HEK293 (cell line): ENCODE measurements at regions not wholly inside any gene's neighbourhood (a gene's known extent, or its start where the extent isn't known, plus 50 kb on each side); places are given as distances from the start of the nearest gene placed in this dataset.

Experiments
- CTCF ChIA-PET: fragments of 350-600 bp; formaldehyde crosslinking; extraction: SDS; loops from one replicate; lab custom pipeline; 2021; ENCODE audit warnings: antibody characterized with exemption; lab: Yijun Ruan, JAX
- POLR2A ChIA-PET: fragments of 300-600 bp; formaldehyde crosslinking; extraction: SDS; loops from one replicate; lab custom pipeline; 2020; ENCODE audit warnings: antibody characterized with exemption, inconsistent platforms; lab: Yijun Ruan, JAX
- H3K27ac ChIP-seq: fragments of 200-500 bp; sonication (Bioruptor generic); 2 replicates; pipeline ENCODE4 v1.5.1; 2014; ENCODE audit warnings: low read depth, low read length, control low read depth, inconsistent platforms; ENCODE audit errors: extremely low read depth
- H3K36me3 ChIP-seq, 2 experiments: fragments of 200-500 bp in 1 of 2; sonication (Bioruptor generic) in 1 of 2; 1 replicate in 1 of 2; 2 replicates in 1 of 2; pipeline ENCODE4 v1.5.1; 2014 to 2017; ENCODE audit warnings: inconsistent platforms in 2 of 2, low read length in 2 of 2; ENCODE audit not compliant: control insufficient read depth in 2 of 2, insufficient read depth in 1 of 2
- H3K4me1 ChIP-seq: fragments of 200-500 bp; sonication (Bioruptor generic); 2 replicates; pipeline ENCODE4 v1.5.1; 2014; ENCODE audit warnings: mild to moderate bottlenecking, low read length, inconsistent platforms; ENCODE audit not compliant: control insufficient read depth, insufficient read depth
- H3K4me3 ChIP-seq: 2 replicates; pipeline ENCODE4 v1.5.1; 2011; ENCODE audit warnings: low read depth, mild to moderate bottlenecking, control low read depth, low read length, moderate library complexity
- H3K9me3 ChIP-seq: fragments of 200-500 bp; sonication (Bioruptor generic); 2 replicates; pipeline ENCODE4 v1.5.1; 2014; ENCODE audit warnings: low read depth, low read length, inconsistent platforms; ENCODE audit not compliant: control insufficient read depth, insufficient read depth
- BCL11A ChIP-seq: fragments of 450-650 bp; formaldehyde crosslinking; IDR thresholded peaks from 2 replicates; pipeline ENCODE4 v1.5.1; 2016; ENCODE audit warnings: low read depth, missing biosample characterization, missing genetic modification characterization
- SETDB1 ChIP-seq: IDR thresholded peaks from one replicate; pipeline ENCODE4 v1.6.1; 2017; ENCODE audit warnings: mild to moderate bottlenecking, low read length, moderate library complexity, mixed read lengths; ENCODE audit not compliant: insufficient read length
- TRIM28 ChIP-seq: IDR thresholded peaks from 2 replicates; pipeline ENCODE4 v1.6.1; 2011; ENCODE audit warnings: low read length, control low read depth, borderline replicate concordance
- YY2 ChIP-seq: fragments of 450-650 bp; formaldehyde crosslinking; IDR thresholded peaks from 2 replicates; pipeline ENCODE4 v1.5.1; 2016; ENCODE audit warnings: missing biosample characterization, missing genetic modification characterization
- ZFHX2 ChIP-seq: fragments of 450-650 bp; formaldehyde crosslinking; conservative IDR thresholded peaks from 2 replicates; pipeline ENCODE4 v1.5.1; 2016; ENCODE audit warnings: missing biosample characterization, missing genetic modification characterization
- ZNF146 ChIP-seq: fragments of 450-650 bp; formaldehyde crosslinking; IDR thresholded peaks from 2 replicates; pipeline ENCODE4 v1.5.1; 2016; ENCODE audit warnings: missing biosample characterization, missing genetic modification characterization
- ZNF16 ChIP-seq: fragments of 450-650 bp; formaldehyde crosslinking; IDR thresholded peaks from 2 replicates; pipeline ENCODE4 v1.5.1; 2016; ENCODE audit warnings: low read depth, missing biosample characterization, missing genetic modification characterization
- ZNF19 ChIP-seq: fragments of 450-650 bp; formaldehyde crosslinking; IDR thresholded peaks from 2 replicates; pipeline ENCODE4; 2016; ENCODE audit warnings: missing biosample characterization, missing genetic modification characterization, low read depth
- ZNF239 ChIP-seq: fragments of 450-650 bp; formaldehyde crosslinking; IDR thresholded peaks from 2 replicates; pipeline ENCODE4 v1.5.1; 2016; ENCODE audit warnings: missing biosample characterization, missing genetic modification characterization
- ZNF24 ChIP-seq: fragments of 450-650 bp; formaldehyde crosslinking; IDR thresholded peaks from 2 replicates; pipeline ENCODE4 v1.5.1; 2016; ENCODE audit warnings: missing biosample characterization, missing genetic modification characterization
- ZNF248 ChIP-seq: fragments of 450-650 bp; formaldehyde crosslinking; IDR thresholded peaks from 2 replicates; pipeline ENCODE4 v1.5.1; 2017; ENCODE audit warnings: missing biosample characterization, missing genetic modification characterization
- ZNF555 ChIP-seq: fragments of 450-650 bp; formaldehyde crosslinking; conservative IDR thresholded peaks from 2 replicates; pipeline ENCODE4 v1.5.1; 2017; ENCODE audit warnings: missing biosample characterization, mild to moderate bottlenecking, missing genetic modification characterization, inconsistent platforms
- TF ChIP-seq, protein P1 (sequence below): fragments of 450-650 bp; formaldehyde crosslinking; IDR thresholded peaks from 2 replicates; pipeline ENCODE4 v1.5.1; 2017; ENCODE audit warnings: missing biosample characterization, missing genetic modification characterization
- TF ChIP-seq, protein P2 (sequence below): fragments of 450-650 bp; formaldehyde crosslinking; IDR thresholded peaks from 2 replicates; pipeline ENCODE4 v1.5.1; 2016; ENCODE audit warnings: missing biosample characterization, missing genetic modification characterization, borderline replicate concordance
- TF ChIP-seq, protein P3 (sequence below): fragments of 450-650 bp; IDR thresholded peaks from 2 replicates; pipeline ENCODE4 v1.5.1; 2018; ENCODE audit warnings: missing biosample characterization, mild to moderate bottlenecking, missing genetic modification characterization
- TF ChIP-seq, protein P4 (sequence below): fragments of 450-650 bp; formaldehyde crosslinking; IDR thresholded peaks from 2 replicates; pipeline ENCODE4 v1.5.1; 2016; ENCODE audit warnings: missing biosample characterization, missing genetic modification characterization
- TF ChIP-seq, protein P5 (sequence below): fragments of 450-650 bp; formaldehyde crosslinking; IDR thresholded peaks from 2 replicates; pipeline ENCODE4 v1.5.1; 2017; ENCODE audit warnings: missing biosample characterization, missing genetic modification characterization
- TF ChIP-seq, protein P6 (sequence below): fragments of 450-650 bp; formaldehyde crosslinking; IDR thresholded peaks from 2 replicates; pipeline ENCODE4 v1.5.1; 2016; ENCODE audit warnings: missing biosample characterization, missing genetic modification characterization
- TF ChIP-seq, protein P7 (sequence below): fragments of 450-650 bp; formaldehyde crosslinking; IDR thresholded peaks from 2 replicates; pipeline ENCODE4 v1.5.1; 2016; ENCODE audit warnings: missing biosample characterization, missing genetic modification characterization, borderline replicate concordance

DNA sequence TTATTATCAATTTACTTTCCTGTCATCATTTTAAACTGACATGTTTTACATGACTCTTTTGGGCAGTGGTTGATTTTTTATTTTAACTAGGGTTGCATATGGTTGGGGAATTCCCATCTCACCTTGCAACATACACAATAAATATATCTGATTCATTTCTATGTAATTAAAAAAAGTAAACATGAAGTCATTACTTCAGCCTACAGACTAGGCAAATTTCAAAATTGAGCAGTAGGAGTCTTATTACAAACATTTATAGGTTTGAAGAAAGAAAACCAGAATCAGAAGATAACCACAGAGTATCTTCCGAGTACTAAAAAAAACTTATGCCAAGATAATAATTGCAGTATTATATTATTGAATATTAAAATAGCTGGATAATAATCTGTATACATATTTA is 377.0 kb upstream of the VRK2 start (continued):
- TF ChIP-seq, protein P1, sequence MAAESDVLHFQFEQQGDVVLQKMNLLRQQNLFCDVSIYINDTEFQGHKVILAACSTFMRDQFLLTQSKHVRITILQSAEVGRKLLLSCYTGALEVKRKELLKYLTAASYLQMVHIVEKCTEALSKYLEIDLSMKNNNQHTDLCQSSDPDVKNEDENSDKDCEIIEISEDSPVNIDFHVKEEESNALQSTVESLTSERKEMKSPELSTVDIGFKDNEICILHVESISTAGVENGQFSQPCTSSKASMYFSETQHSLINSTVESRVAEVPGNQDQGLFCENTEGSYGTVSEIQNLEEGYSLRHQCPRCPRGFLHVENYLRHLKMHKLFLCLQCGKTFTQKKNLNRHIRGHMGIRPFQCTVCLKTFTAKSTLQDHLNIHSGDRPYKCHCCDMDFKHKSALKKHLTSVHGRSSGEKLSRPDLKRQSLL (tag by site-specific recombination): no peak
- no peak for TF ChIP-seq ZNF555
- TF ChIP-seq, all 188 proteins: peak for 0

DNA sequence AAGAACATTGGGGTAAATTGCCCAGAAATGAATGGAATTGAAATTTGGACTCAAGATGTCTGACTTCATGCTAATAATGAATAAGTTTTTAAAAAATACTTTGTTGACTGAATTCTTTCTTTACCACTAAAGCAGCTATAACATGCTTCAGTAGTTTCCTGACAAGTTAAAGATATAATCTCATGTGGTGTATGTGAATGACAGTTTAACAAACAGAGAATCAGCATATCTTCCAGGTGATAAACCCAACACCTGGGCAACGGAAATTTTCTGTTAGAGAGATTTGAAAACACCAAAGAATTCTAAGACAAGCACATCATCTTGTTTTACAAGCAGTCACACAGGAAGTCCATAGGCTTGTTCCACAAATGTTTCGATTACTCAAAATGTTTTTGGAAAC is 372.6 kb upstream of the VRK2 start:
- no peaks in the 10 kb centered on the region for H3K36me3 ChIP-seq
- no peak for TF ChIP-seq ZNF16 (tag by site-specific recombination)
- no peak for TF ChIP-seq ZFHX2 (tag by site-specific recombination)
- TF ChIP-seq BCL11A: no peak
- TF ChIP-seq, protein P2, sequence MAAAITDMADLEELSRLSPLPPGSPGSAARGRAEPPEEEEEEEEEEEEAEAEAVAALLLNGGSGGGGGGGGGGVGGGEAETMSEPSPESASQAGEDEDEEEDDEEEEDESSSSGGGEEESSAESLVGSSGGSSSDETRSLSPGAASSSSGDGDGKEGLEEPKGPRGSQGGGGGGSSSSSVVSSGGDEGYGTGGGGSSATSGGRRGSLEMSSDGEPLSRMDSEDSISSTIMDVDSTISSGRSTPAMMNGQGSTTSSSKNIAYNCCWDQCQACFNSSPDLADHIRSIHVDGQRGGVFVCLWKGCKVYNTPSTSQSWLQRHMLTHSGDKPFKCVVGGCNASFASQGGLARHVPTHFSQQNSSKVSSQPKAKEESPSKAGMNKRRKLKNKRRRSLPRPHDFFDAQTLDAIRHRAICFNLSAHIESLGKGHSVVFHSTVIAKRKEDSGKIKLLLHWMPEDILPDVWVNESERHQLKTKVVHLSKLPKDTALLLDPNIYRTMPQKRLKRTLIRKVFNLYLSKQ (tag by site-specific recombination): no peak
- no peak for TF ChIP-seq TRIM28
- TF ChIP-seq SETDB1: no peak
- no peak for TF ChIP-seq ZNF146 (tag by site-specific recombination)
- TF ChIP-seq, protein P3, sequence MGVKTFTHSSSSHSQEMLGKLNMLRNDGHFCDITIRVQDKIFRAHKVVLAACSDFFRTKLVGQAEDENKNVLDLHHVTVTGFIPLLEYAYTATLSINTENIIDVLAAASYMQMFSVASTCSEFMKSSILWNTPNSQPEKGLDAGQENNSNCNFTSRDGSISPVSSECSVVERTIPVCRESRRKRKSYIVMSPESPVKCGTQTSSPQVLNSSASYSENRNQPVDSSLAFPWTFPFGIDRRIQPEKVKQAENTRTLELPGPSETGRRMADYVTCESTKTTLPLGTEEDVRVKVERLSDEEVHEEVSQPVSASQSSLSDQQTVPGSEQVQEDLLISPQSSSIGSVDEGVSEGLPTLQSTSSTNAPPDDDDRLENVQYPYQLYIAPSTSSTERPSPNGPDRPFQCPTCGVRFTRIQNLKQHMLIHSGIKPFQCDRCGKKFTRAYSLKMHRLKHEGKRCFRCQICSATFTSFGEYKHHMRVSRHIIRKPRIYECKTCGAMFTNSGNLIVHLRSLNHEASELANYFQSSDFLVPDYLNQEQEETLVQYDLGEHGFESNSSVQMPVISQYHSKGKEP (tag by site-specific recombination): no peak
- TF ChIP-seq, protein P4, sequence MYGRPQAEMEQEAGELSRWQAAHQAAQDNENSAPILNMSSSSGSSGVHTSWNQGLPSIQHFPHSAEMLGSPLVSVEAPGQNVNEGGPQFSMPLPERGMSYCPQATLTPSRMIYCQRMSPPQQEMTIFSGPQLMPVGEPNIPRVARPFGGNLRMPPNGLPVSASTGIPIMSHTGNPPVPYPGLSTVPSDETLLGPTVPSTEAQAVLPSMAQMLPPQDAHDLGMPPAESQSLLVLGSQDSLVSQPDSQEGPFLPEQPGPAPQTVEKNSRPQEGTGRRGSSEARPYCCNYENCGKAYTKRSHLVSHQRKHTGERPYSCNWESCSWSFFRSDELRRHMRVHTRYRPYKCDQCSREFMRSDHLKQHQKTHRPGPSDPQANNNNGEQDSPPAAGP: no peak
- no peak for TF ChIP-seq YY2
- no peak for TF ChIP-seq ZNF248 (tag by site-specific recombination)
- no peak for TF ChIP-seq ZNF19
- TF ChIP-seq, protein P5, sequence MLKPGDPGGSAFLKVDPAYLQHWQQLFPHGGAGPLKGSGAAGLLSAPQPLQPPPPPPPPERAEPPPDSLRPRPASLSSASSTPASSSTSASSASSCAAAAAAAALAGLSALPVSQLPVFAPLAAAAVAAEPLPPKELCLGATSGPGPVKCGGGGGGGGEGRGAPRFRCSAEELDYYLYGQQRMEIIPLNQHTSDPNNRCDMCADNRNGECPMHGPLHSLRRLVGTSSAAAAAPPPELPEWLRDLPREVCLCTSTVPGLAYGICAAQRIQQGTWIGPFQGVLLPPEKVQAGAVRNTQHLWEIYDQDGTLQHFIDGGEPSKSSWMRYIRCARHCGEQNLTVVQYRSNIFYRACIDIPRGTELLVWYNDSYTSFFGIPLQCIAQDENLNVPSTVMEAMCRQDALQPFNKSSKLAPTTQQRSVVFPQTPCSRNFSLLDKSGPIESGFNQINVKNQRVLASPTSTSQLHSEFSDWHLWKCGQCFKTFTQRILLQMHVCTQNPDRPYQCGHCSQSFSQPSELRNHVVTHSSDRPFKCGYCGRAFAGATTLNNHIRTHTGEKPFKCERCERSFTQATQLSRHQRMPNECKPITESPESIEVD: no peak
- no peak for TF ChIP-seq ZNF239 (tag by site-specific recombination)
- TF ChIP-seq, protein P6, sequence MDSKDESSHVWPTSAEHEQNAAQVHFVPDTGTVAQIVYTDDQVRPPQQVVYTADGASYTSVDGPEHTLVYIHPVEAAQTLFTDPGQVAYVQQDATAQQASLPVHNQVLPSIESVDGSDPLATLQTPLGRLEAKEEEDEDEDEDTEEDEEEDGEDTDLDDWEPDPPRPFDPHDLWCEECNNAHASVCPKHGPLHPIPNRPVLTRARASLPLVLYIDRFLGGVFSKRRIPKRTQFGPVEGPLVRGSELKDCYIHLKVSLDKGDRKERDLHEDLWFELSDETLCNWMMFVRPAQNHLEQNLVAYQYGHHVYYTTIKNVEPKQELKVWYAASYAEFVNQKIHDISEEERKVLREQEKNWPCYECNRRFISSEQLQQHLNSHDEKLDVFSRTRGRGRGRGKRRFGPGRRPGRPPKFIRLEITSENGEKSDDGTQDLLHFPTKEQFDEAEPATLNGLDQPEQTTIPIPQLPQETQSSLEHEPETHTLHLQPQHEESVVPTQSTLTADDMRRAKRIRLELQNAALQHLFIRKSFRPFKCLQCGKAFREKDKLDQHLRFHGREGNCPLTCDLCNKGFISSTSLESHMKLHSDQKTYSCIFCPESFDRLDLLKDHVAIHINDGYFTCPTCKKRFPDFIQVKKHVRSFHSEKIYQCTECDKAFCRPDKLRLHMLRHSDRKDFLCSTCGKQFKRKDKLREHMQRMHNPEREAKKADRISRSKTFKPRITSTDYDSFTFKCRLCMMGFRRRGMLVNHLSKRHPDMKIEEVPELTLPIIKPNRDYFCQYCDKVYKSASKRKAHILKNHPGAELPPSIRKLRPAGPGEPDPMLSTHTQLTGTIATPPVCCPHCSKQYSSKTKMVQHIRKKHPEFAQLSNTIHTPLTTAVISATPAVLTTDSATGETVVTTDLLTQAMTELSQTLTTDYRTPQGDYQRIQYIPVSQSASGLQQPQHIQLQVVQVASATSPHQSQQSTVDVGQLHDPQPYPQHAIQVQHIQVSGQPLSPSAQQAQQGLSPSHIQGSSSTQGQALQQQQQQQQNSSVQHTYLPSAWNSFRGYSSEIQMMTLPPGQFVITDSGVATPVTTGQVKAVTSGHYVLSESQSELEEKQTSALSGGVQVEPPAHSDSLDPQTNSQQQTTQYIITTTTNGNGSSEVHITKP (tag by site-specific recombination): no peak
- TF ChIP-seq ZNF24: no peak
- TF ChIP-seq, protein P7, sequence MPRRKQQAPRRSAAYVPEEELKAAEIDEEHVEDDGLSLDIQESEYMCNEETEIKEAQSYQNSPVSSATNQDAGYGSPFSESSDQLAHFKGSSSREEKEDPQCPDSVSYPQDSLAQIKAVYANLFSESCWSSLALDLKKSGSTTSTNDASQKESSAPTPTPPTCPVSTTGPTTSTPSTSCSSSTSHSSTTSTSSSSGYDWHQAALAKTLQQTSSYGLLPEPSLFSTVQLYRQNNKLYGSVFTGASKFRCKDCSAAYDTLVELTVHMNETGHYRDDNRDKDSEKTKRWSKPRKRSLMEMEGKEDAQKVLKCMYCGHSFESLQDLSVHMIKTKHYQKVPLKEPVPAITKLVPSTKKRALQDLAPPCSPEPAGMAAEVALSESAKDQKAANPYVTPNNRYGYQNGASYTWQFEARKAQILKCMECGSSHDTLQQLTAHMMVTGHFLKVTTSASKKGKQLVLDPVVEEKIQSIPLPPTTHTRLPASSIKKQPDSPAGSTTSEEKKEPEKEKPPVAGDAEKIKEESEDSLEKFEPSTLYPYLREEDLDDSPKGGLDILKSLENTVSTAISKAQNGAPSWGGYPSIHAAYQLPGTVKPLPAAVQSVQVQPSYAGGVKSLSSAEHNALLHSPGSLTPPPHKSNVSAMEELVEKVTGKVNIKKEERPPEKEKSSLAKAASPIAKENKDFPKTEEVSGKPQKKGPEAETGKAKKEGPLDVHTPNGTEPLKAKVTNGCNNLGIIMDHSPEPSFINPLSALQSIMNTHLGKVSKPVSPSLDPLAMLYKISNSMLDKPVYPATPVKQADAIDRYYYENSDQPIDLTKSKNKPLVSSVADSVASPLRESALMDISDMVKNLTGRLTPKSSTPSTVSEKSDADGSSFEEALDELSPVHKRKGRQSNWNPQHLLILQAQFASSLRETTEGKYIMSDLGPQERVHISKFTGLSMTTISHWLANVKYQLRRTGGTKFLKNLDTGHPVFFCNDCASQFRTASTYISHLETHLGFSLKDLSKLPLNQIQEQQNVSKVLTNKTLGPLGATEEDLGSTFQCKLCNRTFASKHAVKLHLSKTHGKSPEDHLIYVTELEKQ (tag by site-specific recombination): no peak
- H3K4me1 ChIP-seq: no peaks in the 10 kb centered on the region
- H3K9me3 ChIP-seq: no peaks in the 10 kb centered on the region
- H3K27ac ChIP-seq: no peak overlapping the region
- ChIA-PET POLR2A (no interaction called here), CTCF (no interaction called here)
- H3K4me3 ChIP-seq: no peak overlapping the region
